HG03064 (cell line): ENCODE measurements at regions not wholly inside any gene's neighbourhood (a gene's known extent, or its start where the extent isn't known, plus 50 kb on each side); places are given as distances from the start of the nearest gene placed in this dataset.
"Not testable (repeated sequence)": the region's sequence is repeated elsewhere in the genome, so short reads cannot be mapped to it uniquely, and the experiment has no call there.

Experiments
- ATAC-seq: cut with Tn5 transposase; IDR thresholded peaks from one replicate; pipeline ENCODE4 v1.9.1; 2021; ENCODE audit warnings: low read depth; ENCODE audit not compliant: unreplicated experiment

- ATAC-seq = no peak
These were observed 101.1 kb downstream of the TMEM215 start for GRCh38 chr9:32884482-32884881.

GRCh38 chr9:32886021-32886420, 102.7 kb downstream of the TMEM215 start:
- ATAC-seq = no peak

GRCh38 chr9:32894485-32894884, 106.9 kb downstream of the APTX start:
- ATAC-seq = not testable (repeated sequence)

- ATAC-seq = no peak
These were observed 102.2 kb downstream of the APTX start for GRCh38 chr9:32899181-32899580.

- ATAC-seq = no peak
These were observed 101.7 kb downstream of the APTX start for GRCh38 chr9:32899761-32900160.

GRCh38 chr9:32906213-32906612, 95.2 kb downstream of the APTX start:
- ATAC-seq = peak; percentile 96

GRCh38 chr9:32915802-32916201, 85.6 kb downstream of the APTX start:
- no peak for ATAC-seq

- ATAC-seq = no peak
These were observed 82.8 kb downstream of the APTX start for GRCh38 chr9:32918628-32919027.
